ENCODE measurements at regions not wholly inside any gene's neighbourhood (a gene's known extent, or its start where the extent isn't known, plus 50 kb on each side); places are given as distances from the start of the nearest gene placed in this dataset.

DNA sequence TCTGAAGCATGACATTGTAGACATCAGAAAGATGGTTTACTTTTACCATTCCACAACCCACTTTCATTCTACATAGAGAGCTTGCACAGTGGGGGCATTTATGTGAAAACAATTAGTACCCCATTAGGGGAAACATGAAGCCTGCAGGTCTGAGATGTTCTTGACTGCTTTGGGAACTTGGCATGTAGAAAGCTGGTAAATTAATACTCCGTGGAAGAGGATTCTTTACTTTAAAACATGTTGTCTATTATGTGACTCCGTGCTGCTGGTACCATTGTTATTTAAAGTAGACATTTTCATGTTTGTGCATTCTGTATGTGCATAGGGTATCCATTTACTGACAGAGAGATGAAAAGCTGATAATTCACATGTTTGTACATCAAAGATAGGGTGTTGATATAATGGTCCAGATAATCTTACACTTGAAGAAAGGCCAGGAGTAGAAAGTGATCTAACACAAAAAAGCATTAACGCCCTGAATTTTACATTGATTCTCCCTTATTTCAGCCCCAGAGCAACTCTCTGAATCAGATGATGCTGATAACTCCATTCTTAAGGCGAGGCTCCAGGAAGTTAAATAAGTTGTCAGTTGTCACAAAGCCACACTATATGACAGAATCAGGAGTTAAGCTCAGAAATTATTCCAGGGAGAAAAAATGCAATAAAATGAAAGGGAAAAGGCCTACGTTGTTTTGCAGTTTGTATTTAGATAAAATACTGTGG, 50.1 kb upstream of the CD180 start:
- no peak for DNase-seq

Data from DMS53 (cell line).